Right ventricle myocardium inferior (tissue), 1 donor: ENCODE measurements at regions not wholly inside any gene's neighbourhood (a gene's known extent, or its start where the extent isn't known, plus 50 kb on each side); places are given as distances from the start of the nearest gene placed in this dataset.

Source experiments
- ATAC-seq: fragments of 200-7000 bp; cut with Tn5 transposase; one replicate; pipeline ENCODE4 v1.9.1; 2020; ENCODE audit warnings: mild to moderate bottlenecking, moderate library complexity
- DNase-seq: peaks from one replicate; pipeline ENCODE4 v3.0.0; 2021; ENCODE audit errors: missing footprints
- intact Hi-C: fragments of 100-400 bp; cut with DNase I; formaldehyde crosslinking; loops from one replicate; pipeline ENCODE4 v1.11.0; 2022
- donor health status: DM: no; HTN: yes; CAD: no; lungs with severe emphysema.

- intact Hi-C loops: no loop called here
- no peak for DNase-seq
- ATAC-seq: no peak
Observed at GRCh38 chr6:132072831-132073230, 121.7 kb upstream of the CCN2 start.

GRCh38 chr6:132072271-132072670 lies 121.1 kb upstream of the CCN2 start:
- no peak for ATAC-seq
- intact Hi-C loops: no loop called here
- no peak for DNase-seq

- ATAC-seq (no peak), DNase-seq (no peak)
- intact Hi-C loops: no loop called here
Observed at GRCh38 chr6:132070356-132070755, 119.2 kb upstream of the CCN2 start.

- intact Hi-C loops: no loop called here
- DNase-seq (no peak), ATAC-seq (no peak)
Observed at GRCh38 chr6:132068766-132069165, 117.6 kb upstream of the CCN2 start.

GRCh38 chr6:132067286-132067685 lies 116.1 kb upstream of the CCN2 start:
- intact Hi-C loops: no loop called here
- DNase-seq (no peak), ATAC-seq (no peak)

GRCh38 chr6:132065556-132065955 lies 114.4 kb upstream of the CCN2 start:
- no peak for DNase-seq
- intact Hi-C loops: no loop called here
- ATAC-seq: no peak

- intact Hi-C loops: no loop called here
- DNase-seq (no peak), ATAC-seq (no peak)
Observed at GRCh38 chr6:132063738-132064137, 112.6 kb upstream of the CCN2 start.

GRCh38 chr6:132063204-132063603 lies 112.0 kb upstream of the CCN2 start:
- intact Hi-C loops: no loop called here
- DNase-seq: no peak
- ATAC-seq: no peak

GRCh38 chr6:132062626-132063025 lies 111.5 kb upstream of the CCN2 start:
- no peak for ATAC-seq
- DNase-seq: no peak
- intact Hi-C loops: no loop called here

- DNase-seq: no peak
- intact Hi-C loops: no loop called here
- no peak for ATAC-seq
Observed at GRCh38 chr6:132061381-132061780, 110.2 kb upstream of the CCN2 start.

- intact Hi-C loops: no loop called here
- ATAC-seq (no peak), DNase-seq (no peak)
Observed at GRCh38 chr6:132060591-132060990, 109.4 kb upstream of the CCN2 start.

- ATAC-seq (no peak), DNase-seq (no peak)
- intact Hi-C loops: no loop called here
Observed at GRCh38 chr6:132058975-132059374, 107.8 kb upstream of the CCN2 start.

GRCh38 chr6:132054525-132054924 lies 103.4 kb upstream of the CCN2 start:
- intact Hi-C loops: no loop called here
- ATAC-seq (no peak), DNase-seq (no peak)

GRCh38 chr6:132053511-132053910 lies 102.3 kb upstream of the CCN2 start:
- DNase-seq (no peak), ATAC-seq (no peak)
- intact Hi-C loops: no loop called here

- no peak for ATAC-seq
- no peak for DNase-seq
- intact Hi-C loops: no loop called here
Observed at GRCh38 chr6:132052096-132052495, 100.9 kb upstream of the CCN2 start.

GRCh38 chr6:132045877-132046276 lies 94.7 kb upstream of the CCN2 start:
- no peak for DNase-seq
- no peak for ATAC-seq
- intact Hi-C loops: no loop called here

- ATAC-seq (no peak), DNase-seq (no peak)
- intact Hi-C loops: no loop called here
Observed at GRCh38 chr6:132043148-132043547, 92.0 kb upstream of the CCN2 start.

GRCh38 chr6:132041706-132042105 lies 90.5 kb upstream of the CCN2 start:
- DNase-seq: no peak
- ATAC-seq: no peak
- intact Hi-C loops: no loop called here

GRCh38 chr6:132028029-132028428 lies 76.9 kb upstream of the CCN2 start:
- intact Hi-C loops: no loop called here

GRCh38 chr6:132025468-132025867 lies 74.3 kb upstream of the CCN2 start:
- ATAC-seq (no peak), DNase-seq (no peak)
- intact Hi-C loops: no loop called here

More at GRCh38 chr6:132028029-132028428, 76.9 kb upstream of the CCN2 start:
- ATAC-seq (no peak), DNase-seq (no peak)

- DNase-seq: no peak
- no peak for ATAC-seq
- intact Hi-C loops: no loop called here
Observed at GRCh38 chr6:132023490-132023889, 72.3 kb upstream of the CCN2 start.
